GM23338 (cell line): ENCODE measurements at regions not wholly inside any gene's neighbourhood (a gene's known extent, or its start where the extent isn't known, plus 50 kb on each side); places are given as distances from the start of the nearest gene placed in this dataset.

Experiments used
- ATAC-seq: fragments of 200-7000 bp; cut with Tn5 transposase; 3 replicates; pipeline ENCODE4 v1.9.1; 2020
- DNase-seq: peaks from one replicate; pipeline ENCODE4 v3.0.0-alpha.2; 2015; ENCODE audit warnings: low spot score
- H2AFZ ChIP-seq: fragments of 200-600 bp; sonication (generic); 2 replicates; pipeline ENCODE4 v1.8.0; 2016; ENCODE audit warnings: antibody characterized with exemption, mild to moderate bottlenecking, moderate library complexity
- H3F3A ChIP-seq: fragments of 200-600 bp; sonication (generic); replicated peaks from 2 replicates; pipeline ENCODE4 v1.8.0; 2017; ENCODE audit warnings: antibody characterized with exemption, mixed run types, low read depth
- H3K27ac ChIP-seq: fragments of 200-600 bp; sonication (generic); 2 replicates; pipeline ENCODE4 v1.6.1; 2016; ENCODE audit warnings: low read depth
- H3K27me3 ChIP-seq: fragments of 200-600 bp; sonication (generic); 2 replicates; pipeline ENCODE4 v1.8.0; 2016; ENCODE audit warnings: mild to moderate bottlenecking, mixed run types, moderate library complexity; ENCODE audit not compliant: insufficient read depth
- H3K36me3 ChIP-seq: fragments of 200-600 bp; sonication (generic); 2 replicates; pipeline ENCODE4 v1.8.0; 2016; ENCODE audit warnings: mild to moderate bottlenecking; ENCODE audit not compliant: insufficient read depth
- H3K4me1 ChIP-seq: fragments of 200-600 bp; sonication (generic); 2 replicates; pipeline ENCODE4 v1.8.0; 2016; ENCODE audit warnings: mild to moderate bottlenecking, moderate library complexity; ENCODE audit not compliant: insufficient read depth
- H3K4me2 ChIP-seq: fragments of 200-600 bp; sonication (generic); 2 replicates; pipeline ENCODE4 v1.7.1; 2017; ENCODE audit warnings: mixed run types
- H3K4me3 ChIP-seq: fragments of 200-600 bp; sonication (generic); 2 replicates; pipeline ENCODE4 v1.6.1; 2016; ENCODE audit warnings: mixed run types
- H3K79me2 ChIP-seq: fragments of 200-600 bp; sonication (generic); replicated peaks from 2 replicates; pipeline ENCODE4 v1.8.0; 2017; ENCODE audit warnings: mild to moderate bottlenecking; ENCODE audit not compliant: insufficient read depth
- H3K9me2 ChIP-seq: fragments of 200-600 bp; sonication (generic); 2 replicates; pipeline ENCODE4 v1.8.0; 2017; ENCODE audit not compliant: insufficient read depth
- H4K20me1 ChIP-seq: fragments of 200-600 bp; sonication (generic); replicated peaks from 2 replicates; pipeline ENCODE4 v1.8.0; 2017; ENCODE audit warnings: mild to moderate bottlenecking; ENCODE audit not compliant: insufficient read depth
- H3K27ac Mint-ChIP-seq: 2 replicates; pipeline ENCODE4 v1.8.0; 2020; ENCODE audit warnings: inconsistent platforms, mild to moderate bottlenecking, moderate library complexity, mixed read lengths
- H3K27me3 Mint-ChIP-seq: 3 replicates; pipeline ENCODE4 v1.8.0; 2022; ENCODE audit warnings: low read depth, mild to moderate bottlenecking, moderate library complexity, mixed read lengths, inconsistent platforms; ENCODE audit not compliant: insufficient read depth, poor library complexity
- H3K36me3 Mint-ChIP-seq: 3 replicates; pipeline ENCODE4 v1.8.0; 2021; ENCODE audit warnings: low read depth, mild to moderate bottlenecking, inconsistent platforms, moderate library complexity, mixed read lengths
- H3K4me1 Mint-ChIP-seq: 3 replicates; pipeline ENCODE4 v1.8.0; 2020; ENCODE audit warnings: mild to moderate bottlenecking, inconsistent platforms, mixed read lengths
- H3K4me3 Mint-ChIP-seq: 3 replicates; pipeline ENCODE4 v1.8.0; 2021; ENCODE audit warnings: moderate library complexity, mild to moderate bottlenecking, inconsistent platforms, mixed read lengths
- H3K9me3 Mint-ChIP-seq: 3 replicates; pipeline ENCODE4 v1.8.0; 2020; ENCODE audit warnings: moderate library complexity, mild to moderate bottlenecking, inconsistent platforms, mixed read lengths
- CREB1 ChIP-seq: fragments of 250-450 bp; sonication (Bioruptor Pico); IDR thresholded peaks from 2 replicates; pipeline ENCODE4 v1.5.0; 2020; ENCODE audit warnings: low read depth, mild to moderate bottlenecking, moderate library complexity
- CTCF ChIP-seq, 2 experiments: fragments of 200-600 bp in 1 of 2; sonication (generic) in 1 of 2; conservative IDR thresholded peaks; 2 replicates each; pipeline versions ENCODE4 v1.5.1 to v1.6.1; 2016 to 2017; ENCODE audit warnings: antibody characterized with exemption in 2 of 2, low read depth in 2 of 2, mild to moderate bottlenecking in 2 of 2, moderate library complexity in 1 of 2
- EZH2 ChIP-seq: fragments of 200-600 bp; sonication (generic); IDR thresholded peaks from one replicate; pipeline ENCODE4 v1.8.0; 2017; ENCODE audit warnings: antibody characterized with exemption, mild to moderate bottlenecking, low read depth; ENCODE audit not compliant: unreplicated experiment
- EZH2phosphoT487 ChIP-seq: fragments of 200-600 bp; sonication (generic); IDR thresholded peaks from one replicate; pipeline ENCODE4 v1.8.1; 2018; ENCODE audit warnings: antibody characterized with exemption; ENCODE audit not compliant: unreplicated experiment
- NANOG ChIP-seq: IDR thresholded peaks from 2 replicates; pipeline ENCODE4 v1.6.1; 2016; ENCODE audit warnings: antibody characterized with exemption, borderline replicate concordance
- REST ChIP-seq: IDR thresholded peaks from one replicate; pipeline ENCODE4 v1.6.1; 2018; ENCODE audit warnings: antibody characterized with exemption; ENCODE audit not compliant: unreplicated experiment
- ZNF462 ChIP-seq: fragments of 250-450 bp; sonication (Bioruptor Pico); IDR thresholded peaks from 2 replicates; pipeline ENCODE4 v1.5.0; 2020; ENCODE audit warnings: mild to moderate bottlenecking, moderate library complexity

- no peak for TF ChIP-seq REST
- no peak for TF ChIP-seq CTCF (conservative IDR thresholded peaks at IDR 0.05; ENCODE audit: low read depth in 2 of 2)
- TF ChIP-seq CREB1 (CRISPR knock-in tag), result no peak
- no peak for TF ChIP-seq NANOG
Measured at GRCh38 chr6:147009358-147009757, 194.9 kb upstream of the STXBP5 start (continued).

GRCh38 chr6:147015674-147016073 lies 188.5 kb upstream of the STXBP5 start:
- Histone ChIP-seq H3K27ac (no peak overlapping the region), H3K79me2 (no peaks in the 10 kb centered on the region), H3K4me1 (no peaks in the 10 kb centered on the region), H3K4me2 (no peak overlapping the region), H3K4me3 (no peak overlapping the region), H4K20me1 (no peaks in the 10 kb centered on the region), H3K27me3 (no peaks in the 10 kb centered on the region), H3F3A (no peaks in the 10 kb centered on the region), H2AFZ (no peak overlapping the region), H3K9me2 (no peaks in the 10 kb centered on the region; the same call in 1 of the 2 replicates), H3K36me3 (no peaks in the 10 kb centered on the region)
- ATAC-seq, result no peak
- Mint-ChIP-seq H3K27me3 (no peaks in the 10 kb centered on the region), H3K4me3 (no peak overlapping the region), H3K9me3 (no peaks in the 10 kb centered on the region), H3K4me1 (no peaks in the 10 kb centered on the region), H3K27ac (no peak overlapping the region), H3K36me3 (no peaks in the 10 kb centered on the region)
- DNase-seq, result no peak
- no peak for TF ChIP-seq EZH2
- TF ChIP-seq CTCF (conservative IDR thresholded peaks at IDR 0.05; ENCODE audit: low read depth in 2 of 2), result no peak
- no peak for TF ChIP-seq EZH2phosphoT487
- TF ChIP-seq ZNF462 (CRISPR knock-in tag), result no peak
- TF ChIP-seq REST, result no peak
